OCI-M2 (cell line): ENCODE measurements at regions not wholly inside any gene's neighbourhood (a gene's known extent, or its start where the extent isn't known, plus 50 kb on each side); places are given as distances from the start of the nearest gene placed in this dataset.
"Not testable (repeated sequence)": the region's sequence is repeated elsewhere in the genome, so short reads cannot be mapped to it uniquely, and the experiment has no call there.

Experiments
- DNase-seq: peaks from one replicate; lab custom pipeline; 2025; ENCODE audit not compliant: unreplicated experiment; lab: John Stamatoyannopoulos, UW

GRCh38 chr2:75925331-75926024 is 214.8 kb upstream of the GCFC2 start:
- no peak for DNase-seq

GRCh38 chr2:75922191-75922590 is 211.5 kb upstream of the GCFC2 start:
- DNase-seq = no peak

- no peak for DNase-seq
These were observed 210.3 kb upstream of the GCFC2 start for GRCh38 chr2:75920859-75921551.

GRCh38 chr2:75915851-75916634 is 205.3 kb upstream of the GCFC2 start:
- no peak for DNase-seq

GRCh38 chr2:75896779-75897366 is 186.2 kb upstream of the GCFC2 start:
- DNase-seq = no peak

GRCh38 chr2:75894170-75894569 is 183.5 kb upstream of the GCFC2 start:
- DNase-seq = no peak

GRCh38 chr2:75892490-75892889 is 181.8 kb upstream of the GCFC2 start:
- no peak for DNase-seq

GRCh38 chr2:75882530-75882929 is 171.8 kb upstream of the GCFC2 start:
- DNase-seq = no peak

GRCh38 chr2:75875606-75876005 is 164.9 kb upstream of the GCFC2 start:
- not testable (repeated sequence) for DNase-seq

- not testable (repeated sequence) for DNase-seq
These were observed 161.3 kb upstream of the GCFC2 start for GRCh38 chr2:75871762-75872614.

GRCh38 chr2:75870651-75871137 is 160.0 kb upstream of the GCFC2 start:
- DNase-seq = no peak

- no peak for DNase-seq
These were observed 159.4 kb upstream of the GCFC2 start for GRCh38 chr2:75870133-75870532.

- no peak for DNase-seq
These were observed 155.0 kb upstream of the GCFC2 start for GRCh38 chr2:75865702-75866101.

GRCh38 chr2:75865083-75865482 is 154.4 kb upstream of the GCFC2 start:
- no peak for DNase-seq

- no peak for DNase-seq
These were observed 151.8 kb upstream of the GCFC2 start for GRCh38 chr2:75862547-75862946.

- DNase-seq = no peak
These were observed 142.7 kb upstream of the GCFC2 start for GRCh38 chr2:75853436-75853835.

- no peak for DNase-seq
These were observed 141.9 kb upstream of the GCFC2 start for GRCh38 chr2:75852639-75853038.

- DNase-seq = no peak
These were observed 136.0 kb upstream of the GCFC2 start for GRCh38 chr2:75846683-75847190.

GRCh38 chr2:75844651-75845050 is 133.9 kb upstream of the GCFC2 start:
- no peak for DNase-seq

GRCh38 chr2:75834588-75834987 is 123.9 kb upstream of the GCFC2 start:
- not testable (repeated sequence) for DNase-seq
